GM12878 (cell line): ENCODE measurements at regions not wholly inside any gene's neighbourhood (a gene's known extent, or its start where the extent isn't known, plus 50 kb on each side); places are given as distances from the start of the nearest gene placed in this dataset.

Source experiments
- ATAC-seq: fragments of 200-7000 bp; cut with Tn5 transposase; 3 replicates; pipeline ENCODE4 v1.9.1; 2020; ENCODE audit warnings: mild to moderate bottlenecking, moderate library complexity
- BruUV-seq: library from RNA; stranded (reverse); fragments of 400-500 nt; replicated peaks from 2 replicates; lab custom pipeline; 2021; lab: Mats Ljungman, UMichigan
- CTCF ChIA-PET: fragments of 300-600 bp; sonication (Branson Sonifier 250); formaldehyde crosslinking; extraction: SDS; loops from one replicate; lab custom pipeline; 2021; ENCODE audit warnings: inconsistent platforms; lab: Yijun Ruan, JAX
- POLR2A ChIA-PET: fragments of 350-600 bp; formaldehyde crosslinking; extraction: SDS; loops from one replicate; lab custom pipeline; 2021; ENCODE audit warnings: inconsistent platforms; lab: Charles Lee
- RAD21 ChIA-PET: fragments of 300-600 bp; sonication (Branson Sonifier 250); formaldehyde crosslinking; loops from one replicate; lab custom pipeline; 2023; ENCODE audit warnings: antibody characterized with exemption; ENCODE audit not compliant: unreplicated experiment; lab: Charles Lee
- SMC1A ChIA-PET: fragments of 300-600 bp; sonication (Branson Sonifier 250); formaldehyde crosslinking; loops from one replicate; lab custom pipeline; 2023; ENCODE audit not compliant: unreplicated experiment, uncharacterized antibody; lab: Charles Lee
- DNase-seq: peaks from one replicate; pipeline ENCODE4 v3.0.0-alpha.2; 2011; ENCODE audit warnings: low read depth, low spot score
- FAIRE-seq: peaks from 3 replicates; lab custom pipeline; 2011; peaks lifted over from hg19 to GRCh38; lab: Jason Lieb, UNC
- H2AFZ ChIP-seq: 2 replicates; pipeline ENCODE4 v1.6.0; 2011; ENCODE audit warnings: low read depth, low read length, control low read depth; ENCODE audit not compliant: control insufficient read depth
- H3K27ac ChIP-seq: 2 replicates; pipeline ENCODE4 v1.5.1; 2011; ENCODE audit warnings: control low read depth; ENCODE audit not compliant: control insufficient read depth, insufficient read depth
- H3K27me3 ChIP-seq, 2 experiments: replicated peaks in 1 of 2; 2 replicates each; pipeline versions ENCODE4 v1.6.0 to v1.6.1; 2011; ENCODE audit warnings: low read length in 1 of 2; ENCODE audit not compliant: control insufficient read depth in 2 of 2, insufficient read depth in 2 of 2
- H3K36me3 ChIP-seq, 2 experiments: 2 replicates each; pipeline ENCODE4 v1.5.1; 2011; ENCODE audit warnings: low read length in 1 of 2; ENCODE audit not compliant: control insufficient read depth in 2 of 2, insufficient read depth in 2 of 2
- H3K4me1 ChIP-seq: 2 replicates; pipeline ENCODE4 v1.6.1; 2011; ENCODE audit warnings: mild to moderate bottlenecking, low read length, moderate library complexity, mixed read lengths; ENCODE audit not compliant: control insufficient read depth, insufficient read depth
- H3K4me2 ChIP-seq: 2 replicates; pipeline ENCODE4 v1.6.0; 2011; ENCODE audit warnings: control low read depth; ENCODE audit not compliant: control insufficient read depth, insufficient read depth
- H3K4me3 ChIP-seq: fragments of 200-600 bp; sonication (generic); 2 replicates; pipeline ENCODE4 v1.5.1; 2016
- H3K79me2 ChIP-seq: 2 replicates; pipeline ENCODE4 v1.6.0; 2011; ENCODE audit warnings: low read length; ENCODE audit not compliant: control insufficient read depth, insufficient read depth
- H3K9ac ChIP-seq: 2 replicates; pipeline ENCODE4 v1.8.0; 2011; ENCODE audit warnings: low read length, control low read depth, mixed read lengths; ENCODE audit not compliant: control insufficient read depth, insufficient read depth
- H3K9me3 ChIP-seq: replicated peaks from 3 replicates; pipeline ENCODE4 v1.5.1; 2011; ENCODE audit warnings: mild to moderate bottlenecking, low read length; ENCODE audit not compliant: control insufficient read depth, insufficient read depth
- H4K20me1 ChIP-seq: 2 replicates; pipeline ENCODE4 v1.6.0; 2011; ENCODE audit not compliant: control insufficient read depth, insufficient read depth
- ATF7 ChIP-seq: fragments of 450-650 bp; IDR thresholded peaks from 2 replicates; pipeline ENCODE4 v1.6.1; 2016; ENCODE audit warnings: low read depth, mild to moderate bottlenecking
- BHLHE40 ChIP-seq, 2 experiments: fragments of 450-650 bp in 1 of 2; IDR thresholded peaks; 2 replicates each; pipeline ENCODE4 v1.6.1; 2011 to 2017; ENCODE audit warnings: low read depth in 2 of 2, borderline replicate concordance in 1 of 2, improper control_type of control experiment in 1 of 2, low read length in 1 of 2, mild to moderate bottlenecking in 1 of 2
- GABPA ChIP-seq: IDR thresholded peaks from 2 replicates; pipeline ENCODE4 v1.6.1; 2014; ENCODE audit warnings: antibody characterized with exemption, low read depth, mild to moderate bottlenecking, inconsistent platforms
- KDM1A ChIP-seq: fragments of 200-600 bp; sonication (generic); IDR thresholded peaks from 2 replicates; pipeline ENCODE4 v1.6.1; 2016; ENCODE audit warnings: borderline replicate concordance
- MTA3 ChIP-seq: IDR thresholded peaks from 2 replicates; pipeline ENCODE4 v1.6.1; 2012; ENCODE audit warnings: low read length, inconsistent platforms, borderline replicate concordance
- NR2C1 ChIP-seq: fragments of 450-650 bp; IDR thresholded peaks from 2 replicates; pipeline ENCODE4 v1.6.1; 2017; ENCODE audit warnings: antibody characterized with exemption, mild to moderate bottlenecking, moderate library complexity
- NR2C2 ChIP-seq: IDR thresholded peaks from 2 replicates; pipeline ENCODE4 v1.6.1; 2011; ENCODE audit warnings: borderline replicate concordance, low read depth; ENCODE audit not compliant: control insufficient read depth, insufficient read length
- NRF1 ChIP-seq: conservative IDR thresholded peaks from 2 replicates; pipeline ENCODE4 v1.6.1; 2011; ENCODE audit warnings: mild to moderate bottlenecking, low read depth, low read length, improper control_type of control experiment
- SPI1 ChIP-seq: IDR thresholded peaks from 2 replicates; pipeline ENCODE4 v1.6.1; 2011; ENCODE audit warnings: low read depth, mild to moderate bottlenecking, low read length, moderate library complexity, borderline replicate concordance; ENCODE audit not compliant: insufficient read depth
- TARDBP ChIP-seq: IDR thresholded peaks from 2 replicates; pipeline ENCODE4 v1.6.1; 2016; ENCODE audit warnings: borderline replicate concordance
- WGBS: methylation state at CpG from one replicate; pipeline ENCODE4 v1.1.6; 2016; ENCODE audit warnings: low lambda C conversion rate; ENCODE audit not compliant: insufficient replicate concordance, insufficient coverage; ENCODE audit errors: missing lambda C conversion rate; 5-methylcytosine and 5-hydroxymethylcytosine counted together
- in situ Hi-C: fragments of 300-500 bp; cut with MboI; formaldehyde crosslinking; loops from 9 replicates; pipeline ENCODE4 v1.14.3; 2018; ENCODE audit warnings: mixed read lengths
- intact Hi-C: fragments of 100-400 bp; cut with micrococcal nuclease; formaldehyde crosslinking; loops from one replicate; pipeline ENCODE4 v1.14.2; 2022; ENCODE audit not compliant: unreplicated experiment
- TF ChIP-seq, protein P1 (sequence below): fragments of 450-650 bp; IDR thresholded peaks from 2 replicates; pipeline ENCODE4 v1.6.1; 2017; ENCODE audit warnings: low read depth, mild to moderate bottlenecking, moderate library complexity
- TF ChIP-seq, protein P2 (sequence below): fragments of 450-650 bp; IDR thresholded peaks from 2 replicates; pipeline ENCODE4 v1.6.1; 2016; ENCODE audit warnings: mild to moderate bottlenecking
- TF ChIP-seq, protein P3 (sequence below): fragments of 450-650 bp; IDR thresholded peaks from 2 replicates; pipeline ENCODE4 v1.6.1; 2017; ENCODE audit warnings: antibody characterized with exemption, mild to moderate bottlenecking, moderate library complexity
- TF ChIP-seq, protein P4 (sequence below): IDR thresholded peaks from 2 replicates; pipeline ENCODE4 v1.6.1; 2011; ENCODE audit warnings: mild to moderate bottlenecking, low read depth, low read length, moderate library complexity; ENCODE audit not compliant: insufficient replicate concordance

DNA sequence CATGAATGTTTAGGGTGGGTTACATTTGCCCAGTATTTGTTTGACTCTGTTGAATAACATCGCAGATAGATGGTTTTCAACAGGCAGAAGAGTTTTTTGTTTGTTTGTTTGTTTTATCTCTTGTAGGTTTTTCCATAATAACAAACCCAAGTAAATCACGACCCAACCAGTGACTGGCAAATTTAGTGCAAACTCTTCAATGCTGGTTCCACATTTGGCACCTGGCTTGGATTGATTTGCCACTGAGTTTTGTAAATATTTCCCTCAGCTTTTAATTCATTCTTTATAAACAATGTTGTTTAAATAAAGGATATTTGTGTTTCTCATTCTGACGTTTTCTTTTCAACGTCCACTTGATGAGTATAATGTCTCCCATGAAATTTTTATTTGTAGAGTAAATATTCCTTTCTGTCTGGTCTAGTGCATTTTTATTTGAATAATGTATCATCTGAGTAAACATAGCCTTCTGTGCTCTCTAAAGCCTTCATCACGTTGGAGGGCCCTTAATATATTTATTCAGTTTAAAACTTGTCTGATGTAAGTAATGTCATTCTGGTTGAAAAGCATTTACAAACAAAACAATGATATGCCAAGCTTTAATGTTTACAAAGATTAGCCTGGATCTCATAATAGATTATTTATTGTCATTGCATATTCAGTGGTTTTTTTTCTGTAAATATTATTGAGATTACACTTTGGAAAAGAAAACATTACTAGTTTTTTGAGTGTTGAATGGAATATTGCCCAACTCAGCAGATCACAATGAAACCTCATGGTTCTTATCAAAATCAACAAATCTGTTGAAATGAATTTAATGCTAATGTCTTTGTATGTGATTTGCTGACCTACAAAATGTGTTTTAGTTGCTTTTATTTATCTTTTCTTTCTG is 90.4 kb upstream of the PEG3 start:
- Histone ChIP-seq H3K27ac (no peak overlapping the region), H3K4me1 (no peaks in the 10 kb centered on the region), H3K27me3 (no peaks in the 10 kb centered on the region), H3K9me3 (no peaks in the 10 kb centered on the region; the same call in 1 of the 3 replicates), H4K20me1 (no peaks in the 10 kb centered on the region), H3K4me2 (no peak overlapping the region), H3K79me2 (no peaks in the 10 kb centered on the region), H3K4me3 (no peak overlapping the region), H3K36me3 (no peaks in the 10 kb centered on the region), H2AFZ (no peak overlapping the region), H3K9ac (no peak overlapping the region)
- FAIRE-seq (no peak), DNase-seq (no peak), ATAC-seq (no peak)
- intact Hi-C loops (no loop called here), in situ Hi-C loops (no loop called here)
- CTCF ChIA-PET, result no interaction called here
- WGBS, result 7% methylated on average over 5 of the region's 5 CpGs
- SMC1A ChIA-PET, result no interaction called here
- BruUV-seq, result no TSS peak
- RAD21 ChIA-PET, result no interaction called here
- POLR2A ChIA-PET, result no interaction called here
- TF ChIP-seq GABPA, result no peak
- TF ChIP-seq ATF7, result no peak
- TF ChIP-seq, protein P1, sequence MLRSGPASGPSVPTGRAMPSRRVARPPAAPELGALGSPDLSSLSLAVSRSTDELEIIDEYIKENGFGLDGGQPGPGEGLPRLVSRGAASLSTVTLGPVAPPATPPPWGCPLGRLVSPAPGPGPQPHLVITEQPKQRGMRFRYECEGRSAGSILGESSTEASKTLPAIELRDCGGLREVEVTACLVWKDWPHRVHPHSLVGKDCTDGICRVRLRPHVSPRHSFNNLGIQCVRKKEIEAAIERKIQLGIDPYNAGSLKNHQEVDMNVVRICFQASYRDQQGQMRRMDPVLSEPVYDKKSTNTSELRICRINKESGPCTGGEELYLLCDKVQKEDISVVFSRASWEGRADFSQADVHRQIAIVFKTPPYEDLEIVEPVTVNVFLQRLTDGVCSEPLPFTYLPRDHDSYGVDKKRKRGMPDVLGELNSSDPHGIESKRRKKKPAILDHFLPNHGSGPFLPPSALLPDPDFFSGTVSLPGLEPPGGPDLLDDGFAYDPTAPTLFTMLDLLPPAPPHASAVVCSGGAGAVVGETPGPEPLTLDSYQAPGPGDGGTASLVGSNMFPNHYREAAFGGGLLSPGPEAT, result no peak
- TF ChIP-seq SPI1, result no peak
- no peak for TF ChIP-seq KDM1A
- no peak for TF ChIP-seq TARDBP
- TF ChIP-seq MTA3, result no peak
- no peak for TF ChIP-seq NR2C1
- TF ChIP-seq, protein P2, sequence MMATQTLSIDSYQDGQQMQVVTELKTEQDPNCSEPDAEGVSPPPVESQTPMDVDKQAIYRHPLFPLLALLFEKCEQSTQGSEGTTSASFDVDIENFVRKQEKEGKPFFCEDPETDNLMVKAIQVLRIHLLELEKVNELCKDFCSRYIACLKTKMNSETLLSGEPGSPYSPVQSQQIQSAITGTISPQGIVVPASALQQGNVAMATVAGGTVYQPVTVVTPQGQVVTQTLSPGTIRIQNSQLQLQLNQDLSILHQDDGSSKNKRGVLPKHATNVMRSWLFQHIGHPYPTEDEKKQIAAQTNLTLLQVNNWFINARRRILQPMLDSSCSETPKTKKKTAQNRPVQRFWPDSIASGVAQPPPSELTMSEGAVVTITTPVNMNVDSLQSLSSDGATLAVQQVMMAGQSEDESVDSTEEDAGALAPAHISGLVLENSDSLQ, result no peak
- TF ChIP-seq, protein P3, sequence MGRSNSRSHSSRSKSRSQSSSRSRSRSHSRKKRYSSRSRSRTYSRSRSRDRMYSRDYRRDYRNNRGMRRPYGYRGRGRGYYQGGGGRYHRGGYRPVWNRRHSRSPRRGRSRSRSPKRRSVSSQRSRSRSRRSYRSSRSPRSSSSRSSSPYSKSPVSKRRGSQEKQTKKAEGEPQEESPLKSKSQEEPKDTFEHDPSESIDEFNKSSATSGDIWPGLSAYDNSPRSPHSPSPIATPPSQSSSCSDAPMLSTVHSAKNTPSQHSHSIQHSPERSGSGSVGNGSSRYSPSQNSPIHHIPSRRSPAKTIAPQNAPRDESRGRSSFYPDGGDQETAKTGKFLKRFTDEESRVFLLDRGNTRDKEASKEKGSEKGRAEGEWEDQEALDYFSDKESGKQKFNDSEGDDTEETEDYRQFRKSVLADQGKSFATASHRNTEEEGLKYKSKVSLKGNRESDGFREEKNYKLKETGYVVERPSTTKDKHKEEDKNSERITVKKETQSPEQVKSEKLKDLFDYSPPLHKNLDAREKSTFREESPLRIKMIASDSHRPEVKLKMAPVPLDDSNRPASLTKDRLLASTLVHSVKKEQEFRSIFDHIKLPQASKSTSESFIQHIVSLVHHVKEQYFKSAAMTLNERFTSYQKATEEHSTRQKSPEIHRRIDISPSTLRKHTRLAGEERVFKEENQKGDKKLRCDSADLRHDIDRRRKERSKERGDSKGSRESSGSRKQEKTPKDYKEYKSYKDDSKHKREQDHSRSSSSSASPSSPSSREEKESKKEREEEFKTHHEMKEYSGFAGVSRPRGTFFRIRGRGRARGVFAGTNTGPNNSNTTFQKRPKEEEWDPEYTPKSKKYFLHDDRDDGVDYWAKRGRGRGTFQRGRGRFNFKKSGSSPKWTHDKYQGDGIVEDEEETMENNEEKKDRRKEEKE, result no peak
- no peak for TF ChIP-seq NR2C2
- no peak for TF ChIP-seq NRF1
- no peak for TF ChIP-seq BHLHE40 (IDR thresholded peaks at IDR 0.05; ENCODE audit: borderline replicate concordance in 1 of 2, low read depth in 2 of 2, low read length in 1 of 2)
- TF ChIP-seq, protein P4, sequence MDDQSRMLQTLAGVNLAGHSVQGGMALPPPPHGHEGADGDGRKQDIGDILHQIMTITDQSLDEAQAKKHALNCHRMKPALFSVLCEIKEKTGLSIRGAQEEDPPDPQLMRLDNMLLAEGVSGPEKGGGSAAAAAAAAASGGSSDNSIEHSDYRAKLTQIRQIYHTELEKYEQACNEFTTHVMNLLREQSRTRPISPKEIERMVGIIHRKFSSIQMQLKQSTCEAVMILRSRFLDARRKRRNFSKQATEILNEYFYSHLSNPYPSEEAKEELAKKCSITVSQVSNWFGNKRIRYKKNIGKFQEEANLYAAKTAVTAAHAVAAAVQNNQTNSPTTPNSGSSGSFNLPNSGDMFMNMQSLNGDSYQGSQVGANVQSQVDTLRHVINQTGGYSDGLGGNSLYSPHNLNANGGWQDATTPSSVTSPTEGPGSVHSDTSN, result no peak
